ENCODE measurements at regions not wholly inside any gene's neighbourhood (a gene's known extent, or its start where the extent isn't known, plus 50 kb on each side); places are given as distances from the start of the nearest gene placed in this dataset.
"Not testable (repeated sequence)": the region's sequence is repeated elsewhere in the genome, so short reads cannot be mapped to it uniquely, and the experiment has no call there.

DNA sequence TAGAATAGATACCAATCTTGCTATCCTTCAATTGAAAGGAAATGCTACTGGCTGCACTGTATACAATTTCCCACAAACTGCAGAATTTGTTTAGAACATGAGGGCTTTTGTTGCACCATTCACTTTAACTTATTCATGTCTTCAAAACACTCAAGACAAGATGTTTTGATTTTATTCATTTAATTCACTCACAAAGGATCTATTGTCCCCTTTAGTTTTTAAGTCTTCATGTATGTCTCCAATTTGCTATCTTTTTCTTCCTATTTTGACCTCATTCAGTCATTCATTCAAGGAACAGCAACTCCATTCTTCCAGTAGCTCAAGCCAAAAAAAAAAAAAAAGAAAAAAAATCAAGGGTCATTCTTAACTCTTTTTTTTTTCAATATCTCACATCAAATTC lies 130.6 kb upstream of the SOX21 start:
- no peak overlapping the region for H3K4me3 Mint-ChIP-seq (ENCODE audit: unreplicated experiment)
- no peaks in the 10 kb centered on the region for H3K36me3 ChIP-seq (ENCODE audit: insufficient read depth, low read length)
- no peaks in the 10 kb centered on the region for H3K9me3 ChIP-seq (ENCODE audit: insufficient read depth, low read depth, low read length)
- no peaks in the 10 kb centered on the region for H3K4me1 Mint-ChIP-seq (ENCODE audit: low read depth, unreplicated experiment)
- FAIRE-seq (no peak), DNase-seq (ENCODE audit: low read depth) (no peak)
- no peak overlapping the region for H2AFZ ChIP-seq (ENCODE audit: low read depth, low read length)
- TF ChIP-seq EZH2 (IDR thresholded peaks at IDR 0.05; ENCODE audit: insufficient read depth, low read length) (no peak), CTCF (IDR thresholded peaks at IDR 0.05; ENCODE audit: insufficient read depth, low read depth, low read length) (no peak)
- H3K4me3 ChIP-seq (ENCODE audit: insufficient read depth, low read depth, low read length): no peak overlapping the region
- H3K9me3 Mint-ChIP-seq (ENCODE audit: unreplicated experiment): peaks cover 3% of the 10 kb centered on the region
- no peak overlapping the region for H3K27ac ChIP-seq (ENCODE audit: low read depth, low read length)
- H4K20me1 ChIP-seq (ENCODE audit: insufficient read depth, low read length): no peaks in the 10 kb centered on the region
- H3K27me3 ChIP-seq (ENCODE audit: insufficient read depth, low read length): no peaks in the 10 kb centered on the region
- no peaks in the 10 kb centered on the region for H3K27me3 Mint-ChIP-seq (ENCODE audit: low read depth, unreplicated experiment)
- H3K27ac Mint-ChIP-seq (ENCODE audit: unreplicated experiment): no peak overlapping the region
- no peak overlapping the region for H3K9ac ChIP-seq (ENCODE audit: low read length)
- no peaks in the 10 kb centered on the region for H3K36me3 Mint-ChIP-seq (ENCODE audit: low read depth, unreplicated experiment)
- H3K4me2 ChIP-seq (ENCODE audit: low read length): no peak overlapping the region
- H3K79me2 ChIP-seq (ENCODE audit: insufficient read depth, low read length): no peaks in the 10 kb centered on the region
- no peaks in the 10 kb centered on the region for H3K4me1 ChIP-seq (ENCODE audit: insufficient read depth, low read length)

DNA sequence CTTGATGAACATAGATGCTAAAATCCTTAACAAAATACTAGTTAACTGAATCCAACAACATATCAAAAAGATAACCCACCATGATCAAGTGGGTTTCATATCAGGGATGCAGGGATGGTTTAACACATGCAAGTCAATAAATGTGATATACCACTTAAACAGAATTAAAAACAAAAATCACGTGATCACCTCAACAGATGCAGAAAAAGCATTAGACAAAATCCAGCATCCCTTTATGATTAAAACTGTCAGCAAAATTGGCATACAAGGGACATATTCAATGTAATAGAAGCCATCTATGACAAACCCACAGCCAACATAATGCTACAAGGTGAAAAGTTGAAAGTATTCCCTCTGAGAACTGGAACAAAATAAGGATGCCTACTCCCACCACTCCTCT lies 124.7 kb upstream of the SOX21 start:
- not testable (repeated sequence) for H3K36me3 Mint-ChIP-seq (ENCODE audit: low read depth, unreplicated experiment); H2AFZ ChIP-seq (ENCODE audit: low read depth, low read length); H3K27me3 ChIP-seq (ENCODE audit: insufficient read depth, low read length); H3K4me1 ChIP-seq (ENCODE audit: insufficient read depth, low read length); H3K27ac Mint-ChIP-seq (ENCODE audit: unreplicated experiment); H3K9me3 ChIP-seq (ENCODE audit: insufficient read depth, low read depth, low read length); H3K4me1 Mint-ChIP-seq (ENCODE audit: low read depth, unreplicated experiment); H3K9me3 Mint-ChIP-seq (ENCODE audit: unreplicated experiment); H4K20me1 ChIP-seq (ENCODE audit: insufficient read depth, low read length); H3K27ac ChIP-seq (ENCODE audit: low read depth, low read length); FAIRE-seq; H3K4me3 ChIP-seq (ENCODE audit: insufficient read depth, low read depth, low read length); H3K9ac ChIP-seq (ENCODE audit: low read length); H3K4me3 Mint-ChIP-seq (ENCODE audit: unreplicated experiment); DNase-seq (ENCODE audit: low read depth); H3K36me3 ChIP-seq (ENCODE audit: insufficient read depth, low read length); H3K4me2 ChIP-seq (ENCODE audit: low read length); H3K27me3 Mint-ChIP-seq (ENCODE audit: low read depth, unreplicated experiment); H3K79me2 ChIP-seq (ENCODE audit: insufficient read depth, low read length)

DNA sequence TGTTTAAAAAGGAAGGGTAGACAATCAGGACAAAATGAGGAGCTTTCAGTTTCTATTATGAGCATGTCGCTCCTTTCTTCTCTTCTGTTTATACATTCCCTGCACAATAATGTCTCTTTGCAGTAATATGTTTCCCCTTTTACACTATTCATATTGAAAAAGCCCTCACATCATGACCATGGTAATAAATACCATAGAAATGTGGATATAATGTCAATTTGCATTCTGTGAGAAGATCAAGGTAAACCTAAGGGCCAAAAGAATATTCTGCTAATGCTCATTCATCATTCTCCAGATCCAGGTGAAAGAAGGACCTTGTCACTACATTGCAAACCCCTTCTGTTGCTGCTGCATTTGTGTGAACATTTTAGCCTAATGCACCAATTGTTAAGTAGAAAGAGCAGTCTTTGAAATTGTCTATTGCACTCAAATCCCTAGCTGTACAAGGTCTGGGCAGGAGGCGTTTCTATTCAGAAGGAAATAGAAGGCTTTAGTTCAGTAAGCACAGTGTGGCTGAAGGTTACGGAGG lies 117.6 kb upstream of the SOX21 start:
- Histone ChIP-seq H4K20me1 (ENCODE audit: insufficient read depth, low read length) (no peaks in the 10 kb centered on the region), H3K36me3 (ENCODE audit: insufficient read depth, low read length) (no peaks in the 10 kb centered on the region), H3K4me1 (ENCODE audit: insufficient read depth, low read length) (no peaks in the 10 kb centered on the region), H3K79me2 (ENCODE audit: insufficient read depth, low read length) (no peaks in the 10 kb centered on the region), H2AFZ (ENCODE audit: low read depth, low read length) (no peak overlapping the region), H3K27ac (ENCODE audit: low read depth, low read length) (no peak overlapping the region), H3K9me3 (ENCODE audit: insufficient read depth, low read depth, low read length) (no peaks in the 10 kb centered on the region), H3K9ac (ENCODE audit: low read length) (no peak overlapping the region), H3K4me2 (ENCODE audit: low read length) (peak overlapping the region; percentile 10), H3K4me3 (ENCODE audit: insufficient read depth, low read depth, low read length) (no peak overlapping the region), H3K27me3 (ENCODE audit: insufficient read depth, low read length) (no peaks in the 10 kb centered on the region)
- H3K27ac Mint-ChIP-seq (ENCODE audit: unreplicated experiment): no peak overlapping the region
- no peaks in the 10 kb centered on the region for H3K36me3 Mint-ChIP-seq (ENCODE audit: low read depth, unreplicated experiment)
- no peaks in the 10 kb centered on the region for H3K9me3 Mint-ChIP-seq (ENCODE audit: unreplicated experiment)
- FAIRE-seq (no peak), DNase-seq (ENCODE audit: low read depth) (no peak)
- peaks cover 4% of the 10 kb centered on the region for H3K4me1 Mint-ChIP-seq (ENCODE audit: low read depth, unreplicated experiment)
- TF ChIP-seq EZH2 (IDR thresholded peaks at IDR 0.05; ENCODE audit: insufficient read depth, low read length) (no peak), CTCF (IDR thresholded peaks at IDR 0.05; ENCODE audit: insufficient read depth, low read depth, low read length) (no peak)
- no peaks in the 10 kb centered on the region for H3K27me3 Mint-ChIP-seq (ENCODE audit: low read depth, unreplicated experiment)
- H3K4me3 Mint-ChIP-seq (ENCODE audit: unreplicated experiment): no peak overlapping the region
